ENCODE measurements at regions not wholly inside any gene's neighbourhood (a gene's known extent, or its start where the extent isn't known, plus 50 kb on each side); places are given as distances from the start of the nearest gene placed in this dataset.

- TF ChIP-seq CTCF (conservative IDR thresholded peaks at IDR 0.05; ENCODE audit: low read length) (no peak), EZH2phosphoT487 (IDR thresholded peaks at IDR 0.05; ENCODE audit: borderline replicate concordance) (no peak)
Observed at GRCh38 chr10:3580565-3580964, 204.4 kb downstream of the KLF6 start.
